GM21423 (cell line): ENCODE measurements at regions not wholly inside any gene's neighbourhood (a gene's known extent, or its start where the extent isn't known, plus 50 kb on each side); places are given as distances from the start of the nearest gene placed in this dataset.
"Not testable (repeated sequence)": the region's sequence is repeated elsewhere in the genome, so short reads cannot be mapped to it uniquely, and the experiment has no call there.

Experiments used
- ATAC-seq: cut with Tn5 transposase; IDR thresholded peaks from one replicate; pipeline ENCODE4 v1.9.1; 2021; ENCODE audit warnings: mild to moderate bottlenecking, moderate library complexity; ENCODE audit not compliant: unreplicated experiment

GRCh38 chr3:36175916-36176461, 204.3 kb upstream of the STAC start:
- ATAC-seq: no peak

GRCh38 chr3:36178018-36178417, 202.3 kb upstream of the STAC start:
- ATAC-seq: no peak

- ATAC-seq: no peak
Observed at GRCh38 chr3:36182024-36182423, 198.3 kb upstream of the STAC start.

GRCh38 chr3:36187197-36187596, 193.1 kb upstream of the STAC start:
- ATAC-seq: not testable (repeated sequence)

GRCh38 chr3:36192901-36193300, 187.4 kb upstream of the STAC start:
- no peak for ATAC-seq

- ATAC-seq: no peak
Observed at GRCh38 chr3:36193448-36193847, 186.9 kb upstream of the STAC start.

GRCh38 chr3:36196058-36196457, 184.2 kb upstream of the STAC start:
- ATAC-seq: no peak

- no peak for ATAC-seq
Observed at GRCh38 chr3:36197151-36197550, 183.2 kb upstream of the STAC start.

DNA sequence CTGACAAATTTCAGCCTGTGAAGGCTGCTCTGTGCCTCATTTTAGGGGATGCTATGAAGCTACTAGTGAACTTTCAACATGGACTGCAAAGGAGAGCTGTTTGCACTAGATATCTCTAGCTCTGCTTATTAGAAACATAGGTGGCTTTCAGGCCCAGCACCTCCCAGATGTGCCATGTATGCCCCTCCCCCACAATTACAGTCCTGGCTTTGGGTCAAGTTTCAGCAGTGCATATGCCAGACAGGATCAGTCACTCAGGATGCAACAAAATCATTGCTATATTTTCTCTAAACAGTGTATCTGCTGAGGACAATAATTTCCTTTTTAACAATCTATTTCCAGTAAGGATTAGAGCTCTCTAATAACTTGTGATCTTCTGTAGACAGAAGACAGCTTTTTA, 178.8 kb upstream of the STAC start:
- no peak for ATAC-seq

DNA sequence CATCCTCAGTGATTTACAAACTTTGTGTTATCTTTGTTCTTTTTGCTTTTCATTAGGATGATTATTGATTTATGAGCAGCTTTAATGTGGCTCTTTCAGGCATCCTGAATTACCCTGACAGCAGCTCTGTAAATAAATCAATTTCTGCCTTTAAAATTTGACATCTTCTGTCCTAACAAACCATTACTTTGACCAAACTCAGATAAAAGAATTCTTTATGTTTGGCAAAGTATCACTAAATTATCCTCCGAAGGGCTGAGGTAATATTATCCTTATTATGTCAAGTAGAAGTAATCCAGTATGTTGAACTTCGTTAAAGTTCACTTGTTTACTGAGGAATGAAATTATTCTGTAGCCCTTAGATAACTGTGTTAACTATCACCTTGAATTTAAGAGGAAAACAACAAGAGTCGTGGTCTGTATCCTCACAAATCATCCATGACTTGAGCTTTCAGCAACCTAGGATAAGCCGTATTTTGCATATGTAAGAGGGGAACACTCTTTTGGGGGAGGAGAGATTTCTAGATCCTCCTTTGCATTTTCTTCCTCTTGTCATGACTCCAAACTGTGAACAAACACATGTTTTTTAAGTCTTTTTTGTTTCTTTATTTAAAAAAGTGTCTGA, 173.2 kb upstream of the STAC start:
- ATAC-seq: no peak

DNA sequence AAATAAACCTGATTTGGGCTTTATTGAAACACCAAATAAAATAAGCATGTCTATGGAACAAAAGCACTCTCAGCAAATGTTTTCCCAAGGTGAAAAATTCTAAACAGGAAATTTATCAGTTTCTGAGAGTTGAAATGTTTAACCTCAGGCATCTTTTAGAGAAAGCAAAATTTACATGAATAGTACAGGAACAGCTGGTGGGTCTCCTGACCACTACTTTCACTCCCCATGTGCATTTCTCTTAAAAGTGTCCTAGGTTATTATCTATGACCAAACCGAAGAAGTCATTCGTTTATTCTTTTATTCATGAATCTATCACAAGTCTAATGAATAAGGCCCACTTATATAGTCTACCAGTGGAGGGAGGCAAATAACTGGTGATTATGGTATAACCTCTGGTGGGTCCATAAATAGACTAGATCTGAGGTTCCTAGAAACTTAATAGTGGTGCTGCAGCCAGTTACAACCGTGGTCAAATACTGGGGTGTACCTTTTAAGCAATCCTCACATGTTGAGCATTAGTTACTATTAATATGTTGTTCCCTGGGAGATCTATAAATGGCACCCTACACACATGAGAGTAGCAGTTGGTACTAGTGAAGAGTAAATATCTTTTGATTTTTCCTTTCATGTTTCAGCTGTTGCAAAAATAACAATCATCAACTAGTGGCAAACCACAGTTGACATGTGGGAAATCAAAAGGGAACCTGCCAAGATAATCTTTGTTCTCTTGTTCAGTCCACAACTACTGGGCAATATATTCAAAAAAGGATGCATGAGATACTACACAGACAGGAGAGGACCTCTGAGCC, 169.3 kb upstream of the STAC start:
- ATAC-seq: peak; percentile 42

DNA sequence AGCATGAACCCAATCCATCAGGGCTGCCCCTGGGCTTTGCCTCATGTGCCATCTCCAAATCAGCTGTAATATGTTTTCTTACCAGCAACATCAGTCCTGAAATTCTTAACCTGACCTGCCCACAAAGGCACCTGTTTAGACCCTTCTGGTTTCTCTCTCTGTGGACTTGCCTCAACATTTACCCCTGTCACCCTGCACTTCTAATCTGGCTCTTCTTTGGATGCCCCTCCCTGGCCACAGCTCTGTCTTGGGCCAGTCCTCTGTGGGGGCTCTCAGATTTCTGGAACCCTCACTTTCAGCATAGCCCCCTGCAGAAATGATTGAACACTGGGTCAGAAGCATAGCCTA, 168.7 kb upstream of the STAC start:
- peak; percentile 34 for ATAC-seq

DNA sequence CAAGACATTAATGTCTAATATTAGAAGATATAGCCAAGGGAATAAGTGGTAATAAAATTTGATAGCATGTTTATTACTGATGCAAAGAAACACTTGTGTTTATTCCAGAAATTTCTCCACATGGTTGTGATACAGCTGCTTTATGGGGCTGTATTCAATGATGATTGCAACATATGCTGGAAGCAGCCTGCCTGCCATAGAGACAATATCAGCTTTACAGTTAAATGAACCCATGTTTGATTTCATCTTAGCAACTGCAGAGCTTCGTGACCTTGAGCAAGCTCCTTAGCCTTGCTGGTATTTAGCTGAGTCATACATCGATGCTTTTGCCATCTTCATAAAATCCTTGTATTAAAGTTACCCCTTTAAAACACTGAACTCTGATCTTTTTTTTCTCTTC, 168.1 kb upstream of the STAC start:
- ATAC-seq: no peak

GRCh38 chr3:36214460-36214859, 165.8 kb upstream of the STAC start:
- ATAC-seq: no peak

DNA sequence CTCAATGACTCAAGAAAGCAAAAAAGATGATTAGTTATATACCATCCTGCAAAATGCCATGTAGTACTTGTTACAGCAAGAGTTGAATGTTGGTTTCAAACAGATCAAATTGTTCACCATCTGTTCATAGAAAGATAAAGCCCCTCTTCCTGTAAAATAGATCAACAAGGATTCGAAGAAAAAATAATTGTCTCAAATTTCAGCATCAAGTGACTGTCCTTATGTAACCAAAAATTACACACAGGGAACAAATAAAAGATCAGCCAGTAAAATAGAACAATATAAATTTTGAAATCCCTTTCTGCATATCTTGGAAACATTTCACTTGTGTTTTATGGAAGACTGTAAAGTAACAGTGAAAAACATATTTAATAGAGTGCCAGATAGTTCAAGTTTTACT, 165.1 kb upstream of the STAC start:
- ATAC-seq: no peak

- ATAC-seq: no peak
Observed at GRCh38 chr3:36219398-36219797, 160.9 kb upstream of the STAC start.

DNA sequence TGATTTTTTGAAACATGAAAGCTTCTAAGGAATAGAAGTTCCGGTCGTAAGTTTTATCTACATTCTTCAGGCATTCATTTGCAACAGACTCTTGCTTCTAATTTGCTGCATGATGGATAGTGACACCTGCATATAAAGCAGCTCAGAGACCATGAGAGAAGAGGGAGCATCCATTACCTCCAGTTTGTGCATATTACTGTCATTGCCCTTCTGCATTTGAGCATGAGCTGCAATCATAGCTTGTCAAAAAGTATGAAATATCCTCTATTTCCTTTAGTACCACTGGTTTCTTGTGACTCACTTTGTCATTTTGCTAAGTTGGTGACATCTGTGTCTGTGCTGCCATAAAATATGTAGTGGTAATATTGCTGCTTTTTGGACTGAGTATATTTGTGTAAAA, 160.1 kb upstream of the STAC start:
- no peak for ATAC-seq

DNA sequence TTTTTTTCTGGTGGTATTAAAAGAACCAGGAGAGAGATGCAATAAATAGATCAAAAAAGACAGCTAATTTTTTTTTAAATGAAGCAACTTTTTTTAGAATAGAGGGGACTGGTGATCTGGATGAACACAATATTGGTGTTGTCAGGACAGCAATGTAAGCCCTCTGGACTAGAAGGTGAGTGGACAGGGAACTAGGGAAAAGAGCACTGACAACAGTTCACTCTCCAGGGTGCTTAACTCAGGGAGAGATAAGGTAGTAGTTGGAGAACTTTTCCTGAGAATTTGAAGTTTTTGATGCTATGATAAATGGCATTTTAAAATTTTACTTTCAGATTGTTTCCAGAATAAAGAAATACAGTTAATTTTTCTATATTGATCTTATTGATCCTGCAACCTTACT, 158.3 kb upstream of the STAC start:
- no peak for ATAC-seq

GRCh38 chr3:36227980-36228379, 152.3 kb upstream of the STAC start:
- no peak for ATAC-seq

- no peak for ATAC-seq
Observed at GRCh38 chr3:36229496-36229895, 150.8 kb upstream of the STAC start.

- ATAC-seq: no peak
Observed at GRCh38 chr3:36232797-36233489, 147.4 kb upstream of the STAC start.

DNA sequence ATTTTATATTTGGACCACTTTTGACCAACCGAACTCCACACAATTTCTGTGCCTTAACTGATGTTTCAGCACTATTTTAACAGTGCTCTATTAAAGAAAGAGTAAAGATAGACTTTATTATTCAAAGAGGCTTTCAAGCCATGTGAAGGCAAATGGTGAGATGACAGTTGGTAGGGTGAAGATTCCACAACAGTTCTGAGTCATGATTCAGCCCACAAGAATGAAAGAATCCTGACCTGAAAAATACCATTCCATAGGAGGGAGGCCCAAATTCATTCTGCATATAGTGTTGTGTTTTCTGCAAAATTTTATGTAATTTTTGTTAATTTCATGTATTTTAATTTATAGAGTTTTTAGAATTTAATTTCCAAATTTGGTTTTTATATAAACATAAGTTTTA, 135.6 kb upstream of the STAC start:
- no peak for ATAC-seq
